NOMO-1 treated with dmso at 0.1 percent for 144 hours (cell line): ENCODE measurements at regions not wholly inside any gene's neighbourhood (a gene's known extent, or its start where the extent isn't known, plus 50 kb on each side); places are given as distances from the start of the nearest gene placed in this dataset.

Source experiments
- DNase-seq: peaks from one replicate; lab custom pipeline; 2025; ENCODE audit not compliant: unreplicated experiment; lab: John Stamatoyannopoulos, UW

DNA sequence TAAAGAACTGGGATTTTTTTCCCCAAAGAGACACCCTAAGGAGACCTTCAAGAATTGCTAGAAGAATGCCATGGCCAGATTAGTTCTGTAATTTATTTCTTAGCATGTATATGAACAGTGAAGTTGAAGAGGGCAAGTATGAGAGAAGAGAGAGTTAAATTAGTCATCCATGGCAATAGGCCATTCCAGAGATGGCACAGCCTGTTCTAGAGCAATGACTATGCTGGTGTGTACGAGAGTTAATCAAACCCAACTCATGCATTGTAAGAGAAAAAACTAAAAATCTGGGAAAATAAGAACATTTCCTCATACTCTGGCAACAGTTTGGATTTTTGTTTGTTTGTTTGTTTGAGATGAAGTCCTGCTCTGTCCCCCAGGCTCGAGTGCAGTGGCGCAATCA, 112.1 kb upstream of the PIK3C3 start:
- no peak for DNase-seq

DNA sequence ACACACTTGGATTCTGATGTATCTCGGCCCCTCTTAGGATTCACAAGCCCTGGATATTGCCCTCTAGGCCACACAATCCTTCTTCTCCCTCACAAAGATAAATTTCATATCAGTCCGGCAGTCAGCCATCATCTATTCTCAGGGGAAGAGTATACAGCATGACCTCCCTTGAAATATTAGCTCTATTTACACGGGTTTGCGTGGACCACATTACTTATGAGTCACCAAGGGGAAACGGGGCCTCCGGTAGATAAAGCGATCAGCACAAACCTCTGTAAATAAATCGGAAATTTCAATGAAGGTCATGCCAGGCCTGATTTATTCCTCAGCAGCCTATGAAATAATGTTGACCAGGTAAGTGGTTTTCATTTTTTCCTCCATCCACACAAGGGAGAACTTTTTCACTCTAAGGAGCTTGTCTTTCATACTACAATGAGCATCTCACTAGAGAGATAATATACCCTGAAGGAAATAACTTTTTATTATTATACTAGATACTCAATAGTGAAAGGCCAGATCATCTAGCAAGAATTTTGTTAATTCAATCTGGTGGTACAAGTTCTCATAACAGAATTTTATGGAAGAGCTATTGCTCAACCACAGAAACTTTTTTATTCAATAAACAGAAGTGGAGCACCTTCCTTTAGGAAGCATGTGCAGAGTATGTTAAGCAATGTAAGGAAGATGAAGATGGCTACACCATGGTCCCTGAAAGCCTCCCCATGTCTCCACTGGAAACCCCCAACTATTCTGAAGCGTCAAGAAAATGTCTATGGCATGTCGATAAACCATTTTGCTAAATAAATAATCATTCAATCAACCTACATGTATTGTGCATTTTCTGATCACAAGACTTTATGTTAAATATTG, 125.2 kb upstream of the PIK3C3 start:
- no peak for DNase-seq

DNA sequence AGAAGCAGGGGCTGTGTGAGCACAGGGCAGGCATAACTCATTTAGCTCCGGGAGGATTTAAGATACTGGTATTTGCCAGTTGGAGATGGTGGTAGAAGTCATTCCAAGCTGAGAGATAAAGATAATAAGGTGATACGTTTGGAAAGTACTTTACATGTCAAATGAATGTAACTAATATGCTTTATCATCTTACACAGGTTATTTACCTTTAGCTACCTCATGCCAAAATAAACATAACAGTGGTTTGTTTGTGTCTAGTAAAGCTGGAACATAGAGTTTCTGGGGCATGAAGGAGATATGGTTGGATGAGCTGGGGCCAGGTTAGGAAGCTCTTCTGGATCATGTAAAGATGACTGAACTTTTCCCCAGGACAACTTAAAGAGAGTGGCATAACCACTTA, 126.9 kb upstream of the PIK3C3 start:
- DNase-seq = no peak

DNA sequence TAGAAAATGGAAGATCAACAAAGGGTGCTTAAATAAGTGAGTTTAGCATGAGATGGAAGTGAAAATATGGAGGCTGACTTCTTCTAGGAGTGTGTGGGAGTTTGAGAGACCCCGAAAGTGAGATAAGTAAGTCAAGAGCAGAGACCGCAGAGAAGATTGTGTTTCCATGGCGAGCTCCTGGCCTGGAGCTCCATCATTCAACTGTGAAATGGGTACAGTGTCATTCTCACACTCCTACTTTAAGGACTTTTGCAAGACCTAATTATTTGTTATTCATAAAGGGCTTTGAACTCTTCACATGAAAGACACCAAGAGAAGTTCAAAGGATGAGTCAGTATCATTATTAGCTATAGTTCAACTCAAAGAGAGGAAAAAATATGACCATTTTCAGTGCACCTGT, 134.2 kb upstream of the PIK3C3 start:
- DNase-seq = no peak

DNA sequence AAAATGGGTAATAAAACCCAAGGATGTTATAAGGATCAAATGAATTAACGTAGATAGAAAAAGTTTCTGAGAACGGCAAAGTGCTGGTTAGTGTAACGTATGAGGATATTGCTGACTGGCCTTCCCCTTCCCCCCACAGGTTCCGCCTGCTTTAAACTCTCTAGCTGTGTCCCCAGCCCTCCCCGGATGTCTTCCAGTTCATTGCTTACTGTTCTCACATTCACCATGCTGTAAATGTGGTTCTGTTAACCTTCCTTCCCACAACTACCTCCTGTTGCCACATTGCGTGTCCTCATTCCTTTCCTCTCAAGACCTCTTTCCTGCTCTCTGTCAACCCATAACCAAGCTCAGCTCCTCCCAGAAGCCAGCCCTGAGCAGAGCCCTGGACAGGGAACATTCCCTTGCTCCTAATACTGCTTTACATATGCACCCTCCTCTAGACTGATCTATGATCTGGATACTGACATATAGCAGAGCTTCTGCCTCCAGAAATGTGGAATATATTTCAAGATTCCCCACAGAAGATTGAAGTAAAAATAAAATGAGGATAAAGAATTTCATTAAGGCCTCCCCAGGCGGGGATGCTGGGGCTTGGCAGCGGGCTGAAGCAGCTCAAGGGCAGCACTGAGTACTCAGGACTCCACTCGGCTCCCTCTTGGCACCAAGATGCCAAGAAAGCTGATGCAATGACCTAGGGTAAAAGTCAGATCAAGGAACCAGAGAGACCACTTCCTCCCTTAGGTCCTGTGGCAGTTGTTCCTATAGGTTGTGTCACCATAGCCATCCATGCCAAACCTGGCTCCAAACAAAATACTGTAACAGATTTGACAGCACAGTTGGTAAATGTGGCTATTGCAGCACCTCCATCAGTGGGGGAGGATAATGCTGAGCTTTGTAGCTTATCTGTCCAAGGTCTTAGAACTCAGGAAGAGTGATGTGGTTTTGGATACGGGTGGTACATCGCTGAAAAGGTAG, 136.4 kb upstream of the PIK3C3 start:
- DNase-seq = no peak

DNA sequence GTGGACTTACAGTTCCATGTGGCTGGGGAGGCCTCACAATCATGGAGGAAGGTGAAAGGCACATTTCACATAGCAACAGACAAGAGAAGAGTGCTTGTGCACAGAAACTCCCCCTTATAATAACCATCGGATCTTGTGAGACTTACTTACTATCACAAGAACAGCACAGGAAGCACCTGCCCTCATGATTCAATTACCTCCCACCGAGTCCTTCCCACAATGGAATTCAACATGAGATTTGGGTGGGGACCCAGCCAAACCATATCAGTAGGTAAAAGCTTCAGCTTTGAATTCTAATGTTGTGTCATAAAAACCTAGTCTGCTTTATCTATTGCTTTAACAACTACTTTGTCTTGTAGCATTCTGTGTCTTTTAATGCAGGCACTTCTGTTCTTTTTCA, 140.4 kb upstream of the PIK3C3 start:
- no peak for DNase-seq

DNA sequence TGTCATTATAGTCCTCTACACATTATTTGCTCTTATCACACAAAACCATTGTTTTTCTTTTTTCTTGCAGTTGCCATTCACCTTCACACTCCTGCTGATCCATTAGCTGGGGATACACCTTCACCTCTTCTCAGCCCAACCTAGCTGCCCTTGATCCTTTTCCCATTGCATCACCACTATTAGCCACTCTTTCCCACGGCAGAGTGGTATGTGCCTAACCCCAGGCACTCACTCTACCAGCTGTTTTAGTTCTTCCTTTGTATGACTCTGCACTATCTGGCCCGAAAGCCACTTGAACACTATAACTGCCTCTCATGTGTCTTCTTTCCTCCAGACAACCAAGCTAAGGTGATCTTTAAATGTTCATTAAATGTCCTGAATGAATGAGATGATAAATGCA, 145.4 kb upstream of the PIK3C3 start:
- no peak for DNase-seq

DNA sequence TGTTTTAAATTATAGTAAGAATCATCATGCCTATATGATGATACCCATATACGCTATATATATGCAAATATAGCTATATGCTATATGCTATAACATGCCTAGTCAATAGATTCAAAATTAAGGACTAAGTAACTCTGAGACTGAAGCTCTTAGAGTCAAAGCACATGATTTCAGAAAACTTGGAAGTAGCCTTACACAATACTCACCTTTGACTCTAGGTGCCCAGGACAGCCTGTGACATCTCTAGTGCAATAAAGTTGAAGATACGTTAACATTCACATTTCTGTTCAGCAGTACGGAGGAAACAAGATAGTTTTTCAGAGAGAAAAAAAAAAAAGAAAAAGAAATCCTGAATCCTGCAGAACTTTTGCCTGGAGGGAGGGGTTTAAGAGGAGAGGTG, 149.7 kb upstream of the PIK3C3 start:
- DNase-seq = no peak

DNA sequence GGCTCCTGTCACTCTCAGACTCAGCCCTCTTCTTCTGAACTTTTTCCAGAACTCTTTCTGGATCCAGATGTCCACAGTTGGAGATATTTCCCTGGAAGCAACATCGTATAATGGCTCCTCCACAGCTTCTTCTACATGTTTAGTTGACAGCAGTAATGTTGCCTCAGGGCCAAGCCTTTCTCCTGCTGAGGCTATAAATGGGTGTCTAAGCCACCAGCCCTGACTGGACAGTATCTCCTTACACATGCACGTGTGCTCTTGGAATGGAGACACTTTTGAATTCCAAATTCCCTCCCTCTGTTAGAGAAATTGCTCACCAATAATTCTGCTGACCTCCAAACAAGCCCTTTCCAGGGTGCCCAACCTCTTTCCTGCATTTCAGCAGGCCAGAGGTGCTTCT, 156.2 kb upstream of the PIK3C3 start:
- no peak for DNase-seq

DNA sequence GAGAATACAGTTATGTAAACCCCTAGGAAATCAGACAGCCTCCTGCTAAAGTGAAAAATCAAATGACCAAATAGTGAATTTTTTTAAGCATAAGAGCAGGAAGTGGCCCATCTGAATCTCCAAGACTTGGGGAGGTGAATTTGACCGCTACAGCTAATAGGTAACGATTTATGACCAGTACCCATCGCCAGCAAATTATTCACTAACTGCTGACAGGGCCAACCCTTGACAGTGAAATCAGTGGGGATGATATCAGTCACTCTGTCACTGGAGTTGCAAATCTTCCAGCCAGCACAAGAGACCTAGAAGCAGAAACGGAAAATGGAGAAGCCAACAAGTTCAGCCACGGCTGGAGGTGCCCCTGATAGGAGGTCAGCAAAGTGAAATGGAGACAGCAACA, 164.3 kb upstream of the PIK3C3 start:
- DNase-seq = no peak

DNA sequence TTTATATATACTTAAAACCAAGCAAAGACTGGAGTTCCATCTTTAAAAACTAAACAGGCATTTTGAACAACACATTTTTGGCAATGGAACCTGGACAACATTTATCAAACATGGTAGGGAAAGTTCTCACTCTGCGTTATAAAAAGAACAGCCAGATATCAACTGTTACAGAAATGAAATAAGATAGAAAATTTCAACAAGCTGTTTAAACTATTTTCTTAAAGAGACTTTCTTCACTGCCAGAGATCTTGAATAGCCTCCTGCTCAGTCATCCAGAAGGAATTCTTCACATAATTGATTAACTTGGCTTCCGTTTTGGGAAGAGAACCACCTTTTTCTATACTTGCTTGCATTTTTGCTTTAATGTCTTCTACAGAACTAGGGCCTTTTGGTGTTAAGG, 166.0 kb upstream of the PIK3C3 start:
- no peak for DNase-seq

DNA sequence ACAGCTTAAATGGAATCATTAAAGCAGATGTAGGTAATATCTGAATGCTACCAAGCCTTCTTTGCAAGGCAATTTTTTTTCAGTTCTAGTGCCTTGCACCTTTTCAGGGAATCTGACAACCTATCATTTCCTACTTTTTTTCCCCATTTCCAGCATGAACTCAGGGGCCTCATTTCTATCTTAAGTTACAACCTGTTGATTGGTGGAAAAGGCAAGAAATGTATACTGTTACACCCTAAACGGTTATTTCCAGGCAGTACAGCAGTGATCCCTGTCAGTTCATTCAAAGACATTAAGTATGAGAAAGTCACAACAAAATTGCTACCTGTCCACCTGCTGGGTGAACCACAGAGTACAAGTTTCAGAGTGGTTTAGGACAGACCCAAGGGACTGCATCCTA, 171.2 kb upstream of the PIK3C3 start:
- DNase-seq = no peak

DNA sequence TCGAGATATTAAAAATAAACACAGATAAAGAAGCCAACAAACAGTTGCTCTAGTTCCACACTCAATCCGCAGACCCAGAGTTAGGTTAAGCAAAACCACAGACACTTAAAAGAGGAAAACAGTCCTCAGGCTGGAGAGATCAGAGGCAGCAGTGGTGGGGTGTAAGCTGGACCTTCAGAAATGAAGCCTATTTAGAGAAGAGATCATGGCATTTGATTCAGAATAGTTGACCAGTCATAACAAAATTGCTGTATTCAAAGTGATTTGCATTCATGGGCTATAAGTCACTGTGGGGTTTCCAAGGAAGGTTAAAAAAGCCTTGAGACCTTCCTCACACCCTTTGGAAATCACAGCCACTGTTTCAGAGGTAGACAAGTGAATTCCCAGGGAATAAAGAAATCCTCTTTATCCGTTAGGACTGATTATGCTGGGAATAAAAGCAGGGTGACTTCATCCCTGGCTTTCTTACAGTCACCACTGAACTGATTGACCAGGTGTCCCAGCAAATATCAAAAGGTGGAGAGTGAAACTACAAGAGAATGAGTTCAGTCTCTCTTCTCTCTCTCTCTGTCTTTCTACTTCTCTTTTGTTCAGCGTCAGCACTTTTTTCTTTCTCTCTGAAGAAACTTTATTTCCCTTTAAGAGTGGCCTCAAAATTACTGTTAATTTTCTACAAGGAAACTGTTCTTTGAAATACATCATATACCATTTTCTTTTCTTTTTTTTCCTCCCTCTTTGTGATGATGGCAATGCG, 171.8 kb upstream of the PIK3C3 start:
- DNase-seq = no peak

DNA sequence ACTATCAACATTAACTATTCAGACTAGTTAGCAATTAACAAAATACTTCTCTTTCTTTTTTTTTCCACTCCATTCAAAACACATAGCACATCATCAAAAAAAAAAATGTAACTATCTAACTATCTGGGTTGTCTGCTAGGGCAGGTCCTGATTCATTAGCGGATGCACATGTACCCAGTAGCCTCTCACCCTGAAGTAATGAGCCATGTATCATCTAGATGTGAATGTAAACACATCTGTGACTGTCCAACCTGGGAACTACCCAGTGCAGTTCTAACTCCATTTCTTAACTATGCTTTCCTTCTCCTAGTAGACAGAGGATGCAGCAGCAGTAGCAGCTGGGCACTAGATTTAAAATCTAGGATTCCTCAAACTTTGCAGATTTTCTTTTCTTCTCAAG, 183.1 kb upstream of the PIK3C3 start:
- DNase-seq = no peak

DNA sequence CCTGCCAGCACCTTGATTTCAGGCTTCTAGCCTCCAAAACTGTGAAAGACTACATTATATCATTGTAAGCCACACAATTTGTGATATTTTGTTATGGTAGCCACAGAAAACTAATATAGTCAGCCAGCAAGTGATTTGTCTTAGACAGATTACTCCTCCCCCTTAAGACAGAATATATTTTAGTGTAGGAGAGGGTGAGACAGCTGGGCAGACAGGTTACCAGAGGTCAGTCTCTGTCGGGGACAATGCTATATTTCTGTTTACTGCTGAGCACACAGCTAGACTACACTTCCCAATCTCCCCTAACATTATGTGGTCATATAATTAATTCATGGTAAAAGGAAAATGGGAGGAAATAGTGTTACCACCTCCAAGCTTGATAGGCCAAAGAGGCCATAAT, 185.8 kb upstream of the PIK3C3 start:
- no peak for DNase-seq

DNA sequence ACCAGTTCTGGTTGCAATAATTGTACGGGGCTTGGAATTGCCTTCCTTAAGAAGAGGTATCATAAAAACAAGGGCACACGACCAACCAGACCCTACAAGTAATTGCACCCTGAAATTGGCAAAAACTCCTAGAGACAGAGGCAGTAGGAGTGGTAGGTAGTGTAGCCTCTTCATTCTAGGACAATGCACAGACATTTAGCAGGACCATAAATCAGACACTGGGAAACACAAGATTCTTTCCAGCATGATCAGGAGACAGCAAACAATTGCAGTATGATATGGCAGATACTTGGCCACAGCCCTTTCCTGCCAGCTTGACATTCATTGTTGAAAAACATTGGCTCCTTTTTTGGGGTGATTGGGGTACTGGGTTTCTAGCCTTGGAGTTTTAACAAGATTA, 186.6 kb upstream of the PIK3C3 start:
- no peak for DNase-seq

DNA sequence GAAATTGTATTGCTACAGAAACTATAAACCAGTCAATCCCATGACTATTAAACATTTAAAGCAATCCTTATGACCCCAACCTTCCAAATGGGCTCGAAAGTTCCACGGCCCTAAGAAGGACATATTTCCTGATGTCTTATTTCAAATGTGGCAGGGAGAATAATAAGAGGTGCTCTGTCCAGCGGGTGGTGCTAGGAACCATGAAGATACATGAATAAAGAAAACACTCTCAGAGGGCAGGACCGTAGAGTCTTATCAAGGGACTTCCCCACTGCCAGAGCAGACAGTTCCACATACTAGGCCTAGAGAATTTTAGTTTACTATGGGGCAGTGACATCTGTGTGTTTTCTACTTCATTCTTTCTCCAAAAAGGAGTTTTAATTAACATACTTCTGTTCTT, 187.1 kb upstream of the PIK3C3 start:
- DNase-seq = no peak

DNA sequence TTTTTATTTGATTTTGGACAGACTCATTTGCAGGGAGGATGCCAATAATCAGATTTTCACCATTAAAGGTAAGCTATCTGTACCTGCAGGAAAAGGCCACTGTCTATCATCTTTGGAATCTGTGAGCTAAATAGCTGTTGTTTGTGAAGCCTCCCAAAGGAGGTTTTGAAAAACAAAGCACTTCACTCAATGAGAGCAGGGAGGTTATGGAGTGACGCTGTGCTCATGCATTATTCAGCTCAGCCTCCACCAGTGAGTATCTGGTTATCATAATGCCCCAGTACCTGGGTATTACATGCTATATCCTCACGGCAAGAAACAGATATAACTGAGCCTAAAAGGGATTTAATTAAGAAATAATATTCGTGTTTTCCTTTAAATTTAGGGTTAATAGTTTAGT, 189.6 kb upstream of the PIK3C3 start:
- no peak for DNase-seq

DNA sequence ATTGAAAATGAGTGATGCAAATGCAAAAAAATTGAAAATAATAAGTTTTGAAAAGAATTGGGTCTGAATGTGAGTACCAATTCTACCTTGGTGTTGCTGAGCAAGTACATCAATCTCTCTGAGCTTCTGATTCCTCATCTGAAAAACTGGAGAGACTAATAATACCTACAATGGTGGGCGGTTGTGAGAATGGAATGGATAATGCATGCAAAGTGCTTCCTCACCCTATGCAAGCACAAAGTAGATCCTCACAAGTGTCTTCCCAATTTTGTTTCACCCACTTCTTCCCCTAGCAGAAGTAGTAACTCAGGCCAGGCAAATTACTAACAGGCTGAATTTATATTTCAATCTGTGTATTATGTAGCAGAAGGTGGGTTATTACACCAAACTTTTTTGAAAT, 191.7 kb upstream of the PIK3C3 start:
- DNase-seq = no peak

DNA sequence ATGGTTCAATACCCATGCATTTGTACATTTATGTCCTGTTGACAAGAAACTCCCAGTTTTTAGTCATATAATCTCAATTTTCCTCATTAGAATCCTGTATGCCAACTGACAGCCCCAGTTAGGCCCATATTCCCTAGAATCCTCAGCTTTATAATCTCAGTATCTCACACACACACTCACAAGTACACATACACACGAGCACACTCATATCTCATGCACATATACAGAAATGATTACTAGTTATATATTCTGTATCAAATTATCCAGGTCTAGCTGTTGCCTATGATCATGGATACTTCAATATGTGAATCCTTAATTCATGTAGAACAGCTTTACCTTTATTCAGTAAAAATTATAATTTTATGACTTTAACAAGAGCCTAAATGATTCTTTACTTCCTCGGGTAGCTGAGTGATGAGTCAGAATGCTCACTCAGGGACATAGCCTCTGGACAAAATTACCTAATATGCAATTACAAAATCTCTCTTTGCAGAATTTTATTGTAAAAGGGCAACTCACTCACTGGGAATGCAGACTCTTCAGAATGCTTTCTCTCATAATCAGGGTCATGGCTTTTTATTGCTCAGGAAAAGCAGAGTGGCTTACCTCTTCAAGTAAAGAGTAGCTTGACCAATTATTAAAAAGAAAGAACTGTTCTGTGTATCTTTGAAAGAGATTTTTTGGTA, 193.6 kb upstream of the PIK3C3 start:
- DNase-seq = no peak

DNA sequence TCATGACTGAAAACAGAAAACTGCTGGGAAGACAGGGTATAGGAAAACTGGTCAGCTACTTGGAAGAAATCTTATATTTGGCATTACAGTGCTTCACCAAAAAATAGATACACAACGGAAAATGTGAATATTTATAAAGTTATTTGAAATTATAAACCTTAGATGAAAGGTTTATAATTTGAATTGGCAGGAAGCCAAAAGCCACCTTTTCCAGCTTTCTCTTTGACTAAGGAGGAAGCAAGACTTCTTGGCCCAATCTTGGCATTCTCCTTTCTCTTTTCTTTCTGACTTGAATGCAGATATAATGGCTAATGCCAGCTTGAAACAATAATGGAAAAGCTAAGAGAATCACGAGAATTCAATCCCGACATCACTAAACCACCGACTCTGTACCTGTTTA, 196.5 kb upstream of the PIK3C3 start:
- no peak for DNase-seq
